Panc1 (cell line): ENCODE measurements at regions not wholly inside any gene's neighbourhood (a gene's known extent, or its start where the extent isn't known, plus 50 kb on each side); places are given as distances from the start of the nearest gene placed in this dataset.

Experiments used
- ATAC-seq: fragments of 200-7000 bp; cut with Tn5 transposase; 2 replicates; pipeline ENCODE4 v1.9.1; 2020; ENCODE audit warnings: mild to moderate bottlenecking, moderate library complexity
- BruUV-seq: library from RNA; stranded (reverse); fragments of 400-500 nt; replicated peaks from 2 replicates; lab custom pipeline; 2021; lab: Mats Ljungman, UMichigan
- CTCF ChIA-PET: fragments of 300-600 bp; sonication (Branson Sonifier 250); formaldehyde crosslinking; loops from one replicate; lab custom pipeline; 2022; ENCODE audit warnings: antibody characterized with exemption; lab: Charles Lee
- POLR2A ChIA-PET: fragments of 300-600 bp; sonication (Branson Sonifier 250); formaldehyde crosslinking; loops from one replicate; lab custom pipeline; 2022; ENCODE audit warnings: antibody characterized with exemption; lab: Charles Lee
- DNase-seq: peaks from one replicate; pipeline ENCODE4 v3.0.0-alpha.2; 2010; ENCODE audit warnings: low read depth, low spot score
- H3K27ac ChIP-seq: 2 replicates; pipeline ENCODE4 v1.5.1; 2011; ENCODE audit warnings: mild to moderate bottlenecking, low read length, inconsistent platforms
- H3K27me3 ChIP-seq: fragments of 200-500 bp; sonication (Bioruptor generic); 2 replicates; pipeline ENCODE4 v1.6.0; 2014; ENCODE audit warnings: low read length, inconsistent platforms; ENCODE audit not compliant: control insufficient read depth, insufficient read depth
- H3K36me3 ChIP-seq: fragments of 200-500 bp; sonication (Bioruptor generic); 2 replicates; pipeline ENCODE4 v1.5.1; 2014; ENCODE audit warnings: inconsistent platforms, mild to moderate bottlenecking, low read length, moderate library complexity; ENCODE audit not compliant: control insufficient read depth, insufficient read depth
- H3K4me1 ChIP-seq: 2 replicates; pipeline ENCODE4 v1.5.1; 2011; ENCODE audit warnings: inconsistent platforms, mild to moderate bottlenecking, low read length, moderate library complexity; ENCODE audit not compliant: control insufficient read depth, insufficient read depth
- H3K4me3 ChIP-seq, 2 experiments: 2 replicates each; pipeline ENCODE4 v1.5.1; 2011 to 2012; ENCODE audit warnings: low read depth in 2 of 2, low read length in 2 of 2, mild to moderate bottlenecking in 2 of 2, inconsistent platforms in 1 of 2, moderate library complexity in 1 of 2
- H3K9me3 ChIP-seq: fragments of 200-500 bp; sonication (Bioruptor generic); 2 replicates; pipeline ENCODE4 v1.5.1; 2014; ENCODE audit warnings: low read depth, mild to moderate bottlenecking, inconsistent platforms, low read length, moderate library complexity; ENCODE audit not compliant: control insufficient read depth, insufficient read depth
- CTCF ChIP-seq: fragments of 450-650 bp; IDR thresholded peaks from 2 replicates; pipeline ENCODE4 v1.5.1; 2017; ENCODE audit warnings: mild to moderate bottlenecking
- POLR2AphosphoS5 ChIP-seq: IDR thresholded peaks from 2 replicates; pipeline ENCODE4 v1.6.1; 2012; ENCODE audit warnings: mild to moderate bottlenecking, low read depth, low read length, moderate library complexity
- REST ChIP-seq, 2 experiments: IDR thresholded peaks; 2 replicates each; pipeline ENCODE4 v1.6.1; 2011 to 2012; ENCODE audit warnings: low read depth in 2 of 2, control low read depth in 1 of 2, low read length in 1 of 2, mild to moderate bottlenecking in 1 of 2, moderate library complexity in 1 of 2; ENCODE audit not compliant: insufficient read depth in 1 of 2
- SIN3A ChIP-seq: IDR thresholded peaks from 2 replicates; pipeline ENCODE4 v1.6.1; 2012; ENCODE audit warnings: low read depth, mild to moderate bottlenecking, low read length, moderate library complexity, borderline replicate concordance; ENCODE audit not compliant: insufficient read depth
- TCF7L2 ChIP-seq: IDR thresholded peaks from 2 replicates; pipeline ENCODE4 v1.6.1; 2011; ENCODE audit warnings: mild to moderate bottlenecking, low read depth, low read length, inconsistent platforms
- in situ Hi-C: cut with HindIII; loops from 2 replicates; pipeline ENCODE4 v1.10.0; 2016; ENCODE audit warnings: low sequenced_read_pairs, low pct_unique_long_range_greater_than_20kb
- intact Hi-C: fragments of 100-400 bp; cut with micrococcal nuclease; formaldehyde crosslinking; loops from one replicate; pipeline ENCODE4 v1.10.0; 2022; ENCODE audit not compliant: unreplicated experiment

DNA sequence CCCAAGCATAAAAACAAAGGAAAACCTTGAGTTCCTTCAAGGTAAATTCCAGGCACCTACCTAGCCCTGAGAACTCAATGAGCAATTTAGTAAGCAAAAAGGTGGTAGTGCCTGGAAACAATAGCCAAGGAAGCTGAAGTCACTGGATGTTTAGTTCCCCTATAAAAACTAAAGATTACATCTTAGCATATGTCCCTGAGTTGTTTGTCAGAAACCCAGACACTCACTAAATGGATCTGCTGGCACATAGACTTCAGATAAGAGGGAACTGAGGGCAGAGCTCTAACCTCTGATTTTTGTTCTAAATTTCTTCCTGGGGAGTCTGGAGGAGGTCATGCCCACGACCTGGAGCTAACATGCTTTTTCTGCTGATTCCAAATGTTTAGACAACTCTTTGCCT lies 532.8 kb upstream of the SALL1 start:
- Histone ChIP-seq H3K36me3 (no peaks in the 10 kb centered on the region), H3K27ac (no peak overlapping the region), H3K4me1 (no peaks in the 10 kb centered on the region), H3K9me3 (no peaks in the 10 kb centered on the region), H3K27me3 (no peaks in the 10 kb centered on the region), H3K4me3 (no peak overlapping the region)
- ChIA-PET CTCF (no interaction called here), POLR2A (no interaction called here)
- intact Hi-C loops (no loop called here), in situ Hi-C loops (no loop called here)
- ATAC-seq (no peak), DNase-seq (no peak)
- no TSS peak for BruUV-seq
- no peak for TF ChIP-seq TCF7L2
- TF ChIP-seq POLR2AphosphoS5 = no peak
- TF ChIP-seq REST (IDR thresholded peaks at IDR 0.05; ENCODE audit: insufficient read depth in 1 of 2, low read depth in 2 of 2, low read length in 1 of 2) = no peak
- TF ChIP-seq CTCF = no peak
- TF ChIP-seq SIN3A = no peak

DNA sequence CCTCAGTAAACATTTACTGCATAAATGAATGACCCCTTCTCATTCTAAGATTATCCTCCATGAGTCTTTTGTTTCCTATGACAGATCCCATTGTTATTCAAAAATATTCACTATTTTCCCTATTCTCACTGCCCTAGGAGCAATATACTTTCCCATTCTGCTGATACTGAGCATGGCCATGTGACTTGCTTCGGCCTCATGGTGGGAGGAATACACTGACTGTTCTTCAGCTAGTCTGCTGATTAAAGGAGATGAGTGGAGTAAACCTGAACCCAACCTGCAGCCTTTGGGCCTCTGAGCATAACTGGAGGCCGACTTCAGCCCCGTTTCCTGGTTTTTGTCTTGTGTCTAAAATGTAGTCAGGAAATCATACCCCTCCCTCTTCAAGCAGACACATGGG lies 531.8 kb upstream of the SALL1 start:
- Histone ChIP-seq H3K36me3 (no peaks in the 10 kb centered on the region), H3K27ac (no peak overlapping the region), H3K4me3 (no peak overlapping the region), H3K4me1 (no peaks in the 10 kb centered on the region), H3K9me3 (no peaks in the 10 kb centered on the region), H3K27me3 (no peaks in the 10 kb centered on the region)
- TF ChIP-seq REST (IDR thresholded peaks at IDR 0.05; ENCODE audit: insufficient read depth in 1 of 2, low read depth in 2 of 2, low read length in 1 of 2) (no peak), CTCF (no peak), POLR2AphosphoS5 (no peak), SIN3A (no peak), TCF7L2 (no peak)
- in situ Hi-C loops = no loop called here
- ATAC-seq (no peak), DNase-seq (no peak)
- CTCF ChIA-PET = no interaction called here
- no TSS peak for BruUV-seq
- intact Hi-C loops = no loop called here
- POLR2A ChIA-PET = no interaction called here
